B cell (primary cell): ENCODE measurements at regions not wholly inside any gene's neighbourhood (a gene's known extent, or its start where the extent isn't known, plus 50 kb on each side); places are given as distances from the start of the nearest gene placed in this dataset.
"Not testable (repeated sequence)": the region's sequence is repeated elsewhere in the genome, so short reads cannot be mapped to it uniquely, and the experiment has no call there.

Experiments
- ATAC-seq: fragments of 200-7000 bp; cut with Tn5 transposase; one replicate; pipeline ENCODE4 v1.10.0; 2021; ENCODE audit warnings: low read depth, mild to moderate bottlenecking, moderate number of reproducible peaks, moderate library complexity
- CTCF ChIA-PET: fragments of 350-600 bp; sonication (Branson Sonifier 250); formaldehyde crosslinking; loops from one replicate; lab custom pipeline; 2021; ENCODE audit warnings: antibody characterized with exemption, inconsistent platforms; lab: Charles Lee
- POLR2A ChIA-PET: fragments of 350-600 bp; sonication (Branson Sonifier 250); formaldehyde crosslinking; loops from one replicate; lab custom pipeline; 2021; ENCODE audit warnings: antibody characterized with exemption; lab: Charles Lee
- DNase-seq: peaks from one replicate; pipeline ENCODE4 v3.0.0; 2013
- H2AFZ ChIP-seq: 2 replicates; pipeline ENCODE4 v1.6.1; 2012; ENCODE audit warnings: mild to moderate bottlenecking, low read depth, low read length; ENCODE audit not compliant: insufficient read depth, poor library complexity, severe bottlenecking
- H3K27ac ChIP-seq, 2 donors: 1 replicate in 1 of 2; 2 replicates in 1 of 2; pipeline ENCODE4 v1.5.1; 2012 to 2013; ENCODE audit warnings: low read length in 2 of 2, mild to moderate bottlenecking in 2 of 2, moderate library complexity in 1 of 2
- H3K27me3 ChIP-seq, 4 experiments: fragments of 200-600 bp in 1 of 4; sonication (generic) in 1 of 4; replicated peaks in 1 of 4; 1 replicate in 2 of 4; 2 replicates in 2 of 4; pipeline versions ENCODE4 v1.6.1 to v1.7.0; 2013 to 2016; ENCODE audit warnings: low read length in 3 of 4, mild to moderate bottlenecking in 2 of 4, mixed read lengths in 1 of 4, moderate library complexity in 1 of 4; ENCODE audit not compliant: insufficient read depth in 4 of 4, control insufficient read depth in 3 of 4; ENCODE audit errors: control extremely low read depth in 1 of 4
- H3K36me3 ChIP-seq, 2 experiments: replicated peaks in 1 of 2; 1 replicate in 1 of 2; 2 replicates in 1 of 2; pipeline versions ENCODE4 v1.6.1 to v1.7.1; 2013; ENCODE audit warnings: low read length in 1 of 2; ENCODE audit not compliant: insufficient read depth in 2 of 2, control insufficient read depth in 1 of 2; ENCODE audit errors: control extremely low read depth in 1 of 2, extremely low read depth in 1 of 2
- H3K4me1 ChIP-seq, 2 donors: fragments of 200-600 bp in 1 of 2; sonication (generic) in 1 of 2; 1 replicate in 1 of 2; 2 replicates in 1 of 2; pipeline versions ENCODE4 v1.5.1 to v1.6.1; 2013 to 2017; ENCODE audit warnings: low read length in 2 of 2; ENCODE audit not compliant: control insufficient read depth in 2 of 2, insufficient read depth in 2 of 2
- H3K4me2 ChIP-seq: replicated peaks from 2 replicates; pipeline ENCODE3; 2012; ENCODE audit warnings: mild to moderate bottlenecking, low read depth, low read length; ENCODE audit not compliant: poor library complexity, severe bottlenecking
- H3K4me3 ChIP-seq, 5 experiments: fragments of 200-600 bp in 1 of 5; sonication (generic) in 1 of 5; 1 replicate in 3 of 5; 2 replicates in 2 of 5; pipeline versions ENCODE4 v1.5.1 to v1.7.0; 2011 to 2016; ENCODE audit warnings: low read length in 4 of 5, mild to moderate bottlenecking in 4 of 5, low read depth in 2 of 5, control low read depth in 1 of 5, moderate library complexity in 1 of 5; ENCODE audit not compliant: insufficient read depth in 1 of 5; ENCODE audit errors: control extremely low read depth in 1 of 5, extremely low read depth in 1 of 5
- H3K79me2 ChIP-seq: fragments of 200-600 bp; sonication (generic); one replicate; pipeline ENCODE4 v1.6.0; 2016; ENCODE audit warnings: low read length; ENCODE audit not compliant: control insufficient read depth, insufficient read depth
- H3K9ac ChIP-seq: fragments of 200-600 bp; sonication (generic); 2 replicates; pipeline ENCODE4 v1.6.1; 2017; ENCODE audit warnings: mild to moderate bottlenecking, low read length, moderate library complexity
- H3K9me3 ChIP-seq, 3 donors: one replicate each; pipeline versions ENCODE4 v1.6.1 to v1.7.1; 2013; ENCODE audit warnings: low read length in 2 of 3; ENCODE audit not compliant: control insufficient read depth in 2 of 3, insufficient read depth in 1 of 3; ENCODE audit errors: control extremely low read depth in 1 of 3
- H4K20me1 ChIP-seq: 2 replicates; pipeline ENCODE4 v1.6.0; 2012; ENCODE audit warnings: mild to moderate bottlenecking, low read length; ENCODE audit not compliant: insufficient read depth, control insufficient read depth, poor library complexity, severe bottlenecking
- H3K27ac Mint-ChIP-seq: one replicate; pipeline ENCODE4 v1.8.0; 2021; ENCODE audit warnings: mixed read lengths
- H3K27me3 Mint-ChIP-seq: one replicate; pipeline ENCODE4 v1.8.0; 2021; ENCODE audit warnings: mixed read lengths
- H3K4me1 Mint-ChIP-seq: one replicate; pipeline ENCODE4 v1.8.0; 2021; ENCODE audit warnings: mixed read lengths
- H3K4me3 Mint-ChIP-seq: one replicate; pipeline ENCODE4 v1.8.0; 2021; ENCODE audit warnings: mixed read lengths
- H3K9me3 Mint-ChIP-seq: one replicate; pipeline ENCODE4 v1.8.0; 2022; ENCODE audit warnings: mixed read lengths; ENCODE audit not compliant: insufficient read depth
- EZH2 ChIP-seq: IDR thresholded peaks from 2 replicates; pipeline ENCODE4 v1.6.1; 2012; ENCODE audit warnings: borderline replicate concordance, low read depth, mild to moderate bottlenecking, moderate library complexity, low read length; ENCODE audit not compliant: insufficient read depth, poor library complexity, severe bottlenecking
- WGBS: methylation state at CpG from one replicate; pipeline ENCODE4 v1.1.5; 2013; ENCODE audit warnings: missing lambda C conversion rate; ENCODE audit not compliant: insufficient coverage; 5-methylcytosine and 5-hydroxymethylcytosine counted together
- intact Hi-C: fragments of 100-400 bp; cut with micrococcal nuclease; formaldehyde crosslinking; loops from one replicate; pipeline ENCODE4 v1.10.0; 2022
- TF ChIP-seq, protein P1 (sequence below): fragments of 200-600 bp; IDR thresholded peaks from one replicate; pipeline ENCODE4 v1.8.0; 2022; ENCODE audit warnings: antibody characterized with exemption, mild to moderate bottlenecking

- ChIA-PET CTCF (no interaction called here), POLR2A (no interaction called here)
- no peaks in the 10 kb centered on the region for H3K4me1 ChIP-seq
- no peaks in the 10 kb centered on the region for H3K27me3 ChIP-seq
- no peaks in the 10 kb centered on the region for H3K9me3 ChIP-seq
- H3K4me1 Mint-ChIP-seq: no peaks in the 10 kb centered on the region
- no peak overlapping the region for H2AFZ ChIP-seq
- no peaks in the 10 kb centered on the region for H4K20me1 ChIP-seq
- DNase-seq (no peak), ATAC-seq (no peak)
- H3K27ac ChIP-seq: no peak overlapping the region
- intact Hi-C loops: no loop called here
- H3K79me2 ChIP-seq: no peaks in the 10 kb centered on the region
- H3K4me2 ChIP-seq: no peak overlapping the region
- H3K9me3 Mint-ChIP-seq: peaks cover 2% of the 10 kb centered on the region
- no peak overlapping the region for H3K4me3 Mint-ChIP-seq
- H3K4me3 ChIP-seq: no peak overlapping the region
- no peak overlapping the region for H3K27ac Mint-ChIP-seq
- TF ChIP-seq, protein P1, sequence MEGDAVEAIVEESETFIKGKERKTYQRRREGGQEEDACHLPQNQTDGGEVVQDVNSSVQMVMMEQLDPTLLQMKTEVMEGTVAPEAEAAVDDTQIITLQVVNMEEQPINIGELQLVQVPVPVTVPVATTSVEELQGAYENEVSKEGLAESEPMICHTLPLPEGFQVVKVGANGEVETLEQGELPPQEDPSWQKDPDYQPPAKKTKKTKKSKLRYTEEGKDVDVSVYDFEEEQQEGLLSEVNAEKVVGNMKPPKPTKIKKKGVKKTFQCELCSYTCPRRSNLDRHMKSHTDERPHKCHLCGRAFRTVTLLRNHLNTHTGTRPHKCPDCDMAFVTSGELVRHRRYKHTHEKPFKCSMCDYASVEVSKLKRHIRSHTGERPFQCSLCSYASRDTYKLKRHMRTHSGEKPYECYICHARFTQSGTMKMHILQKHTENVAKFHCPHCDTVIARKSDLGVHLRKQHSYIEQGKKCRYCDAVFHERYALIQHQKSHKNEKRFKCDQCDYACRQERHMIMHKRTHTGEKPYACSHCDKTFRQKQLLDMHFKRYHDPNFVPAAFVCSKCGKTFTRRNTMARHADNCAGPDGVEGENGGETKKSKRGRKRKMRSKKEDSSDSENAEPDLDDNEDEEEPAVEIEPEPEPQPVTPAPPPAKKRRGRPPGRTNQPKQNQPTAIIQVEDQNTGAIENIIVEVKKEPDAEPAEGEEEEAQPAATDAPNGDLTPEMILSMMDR: no peak
- no peak for TF ChIP-seq EZH2
- H3K9ac ChIP-seq: no peak overlapping the region
- no peaks in the 10 kb centered on the region for H3K36me3 ChIP-seq
- H3K27me3 Mint-ChIP-seq: no peaks in the 10 kb centered on the region
These were observed 218.8 kb upstream of the ANXA10 start for GRCh38 chr4:167873496-167873895.

GRCh38 chr4:167876091-167876490 is 216.2 kb upstream of the ANXA10 start:
- DNase-seq, H3K9me3 Mint-ChIP-seq, H3K9me3 ChIP-seq, H3K27ac Mint-ChIP-seq, H3K9ac ChIP-seq, intact Hi-C loops, H3K27me3 Mint-ChIP-seq, CTCF ChIA-PET, POLR2A ChIA-PET, H3K36me3 ChIP-seq, H3K27me3 ChIP-seq, H3K4me2 ChIP-seq, H4K20me1 ChIP-seq, H3K4me3 ChIP-seq, H2AFZ ChIP-seq, H3K79me2 ChIP-seq, ATAC-seq, H3K4me3 Mint-ChIP-seq, H3K4me1 ChIP-seq, H3K4me1 Mint-ChIP-seq, H3K27ac ChIP-seq: not testable (repeated sequence)
- no CpG with 5 or more reads among the region's 3 CpGs for WGBS

GRCh38 chr4:167877826-167878225 is 214.5 kb upstream of the ANXA10 start:
- H3K27ac Mint-ChIP-seq, H3K36me3 ChIP-seq, H4K20me1 ChIP-seq, H3K4me1 ChIP-seq, H3K9ac ChIP-seq, H3K4me1 Mint-ChIP-seq, H3K4me3 ChIP-seq, H3K9me3 ChIP-seq, intact Hi-C loops, H3K4me2 ChIP-seq, DNase-seq, ATAC-seq, H2AFZ ChIP-seq, H3K9me3 Mint-ChIP-seq, H3K27me3 Mint-ChIP-seq, H3K27me3 ChIP-seq, H3K79me2 ChIP-seq, CTCF ChIA-PET, H3K4me3 Mint-ChIP-seq, H3K27ac ChIP-seq, POLR2A ChIA-PET: not testable (repeated sequence)
- WGBS: 94% methylated on average over 8 of the region's 8 CpGs
